ENCODE measurements at regions not wholly inside any gene's neighbourhood (a gene's known extent, or its start where the extent isn't known, plus 50 kb on each side); places are given as distances from the start of the nearest gene placed in this dataset.

- TF ChIP-seq CTCF (conservative IDR thresholded peaks at IDR 0.05; ENCODE audit: low read depth, low read length) = no peak
- no peak for TF ChIP-seq EZH2 (IDR thresholded peaks at IDR 0.05; ENCODE audit: borderline replicate concordance, low read depth, low read length, poor library complexity, severe bottlenecking)
Observed at GRCh38 chr14:30138567-30138966, 210.9 kb upstream of the PRKD1 start.
